ENCODE measurements at regions not wholly inside any gene's neighbourhood (a gene's known extent, or its start where the extent isn't known, plus 50 kb on each side); places are given as distances from the start of the nearest gene placed in this dataset.

GRCh38 chr16:9378876-9379275 lies 287.4 kb downstream of the HAPSTR1 start:
- Histone ChIP-seq H3K4me1 (ENCODE audit: insufficient read depth, low read length) (no peaks in the 10 kb centered on the region), H3K4me3 (ENCODE audit: low read length) (no peak overlapping the region), H3K9me3 (ENCODE audit: insufficient read depth, low read depth, low read length) (no peaks in the 10 kb centered on the region), H3K36me3 (ENCODE audit: insufficient read depth, low read length) (no peaks in the 10 kb centered on the region), H3K27ac (ENCODE audit: low read depth, low read length) (no peak overlapping the region), H3K27me3 (ENCODE audit: insufficient read depth, low read length) (no peaks in the 10 kb centered on the region), H3K9ac (ENCODE audit: low read depth, low read length) (no peak overlapping the region)
- WGBS, result 84% methylated on average over 5 of the region's 5 CpGs

GRCh38 chr16:9380221-9380620 lies 288.8 kb downstream of the HAPSTR1 start:
- Histone ChIP-seq H3K27me3 (ENCODE audit: insufficient read depth, low read length) (no peaks in the 10 kb centered on the region), H3K9ac (ENCODE audit: low read depth, low read length) (no peak overlapping the region), H3K27ac (ENCODE audit: low read depth, low read length) (no peak overlapping the region), H3K36me3 (ENCODE audit: insufficient read depth, low read length) (no peaks in the 10 kb centered on the region), H3K4me1 (ENCODE audit: insufficient read depth, low read length) (no peaks in the 10 kb centered on the region), H3K9me3 (ENCODE audit: insufficient read depth, low read depth, low read length) (no peaks in the 10 kb centered on the region), H3K4me3 (ENCODE audit: low read length) (no peak overlapping the region)
- 98% methylated on average over 3 of the region's 3 CpGs for WGBS

GRCh38 chr16:9381399-9381798 lies 290.0 kb downstream of the HAPSTR1 start:
- no peaks in the 10 kb centered on the region for H3K27me3 ChIP-seq (ENCODE audit: insufficient read depth, low read length)
- no peak overlapping the region for H3K4me3 ChIP-seq (ENCODE audit: low read length)
- H3K27ac ChIP-seq (ENCODE audit: low read depth, low read length), result no peak overlapping the region
- H3K4me1 ChIP-seq (ENCODE audit: insufficient read depth, low read length), result no peaks in the 10 kb centered on the region
- WGBS, result 95% methylated on average over 6 of the region's 6 CpGs
- H3K36me3 ChIP-seq (ENCODE audit: insufficient read depth, low read length), result no peaks in the 10 kb centered on the region
- H3K9ac ChIP-seq (ENCODE audit: low read depth, low read length), result no peak overlapping the region
- H3K9me3 ChIP-seq (ENCODE audit: insufficient read depth, low read depth, low read length), result no peaks in the 10 kb centered on the region

- no peak overlapping the region for H3K27ac ChIP-seq (ENCODE audit: low read depth, low read length)
- H3K27me3 ChIP-seq (ENCODE audit: insufficient read depth, low read length), result no peaks in the 10 kb centered on the region
- no peak overlapping the region for H3K4me3 ChIP-seq (ENCODE audit: low read length)
- no peaks in the 10 kb centered on the region for H3K4me1 ChIP-seq (ENCODE audit: insufficient read depth, low read length)
- H3K36me3 ChIP-seq (ENCODE audit: insufficient read depth, low read length), result no peaks in the 10 kb centered on the region
- H3K9me3 ChIP-seq (ENCODE audit: insufficient read depth, low read depth, low read length), result no peaks in the 10 kb centered on the region
- H3K9ac ChIP-seq (ENCODE audit: low read depth, low read length), result no peak overlapping the region
- WGBS, result 88% methylated on average over 4 of the region's 4 CpGs
Measured at GRCh38 chr16:9381905-9382304, 290.5 kb downstream of the HAPSTR1 start.

GRCh38 chr16:9383281-9383680 lies 291.8 kb downstream of the HAPSTR1 start:
- H3K9me3 ChIP-seq (ENCODE audit: insufficient read depth, low read depth, low read length), result peaks cover 7% of the 10 kb centered on the region
- H3K27ac ChIP-seq (ENCODE audit: low read depth, low read length), result no peak overlapping the region
- H3K36me3 ChIP-seq (ENCODE audit: insufficient read depth, low read length), result no peaks in the 10 kb centered on the region
- H3K9ac ChIP-seq (ENCODE audit: low read depth, low read length), result no peak overlapping the region
- H3K27me3 ChIP-seq (ENCODE audit: insufficient read depth, low read length), result no peaks in the 10 kb centered on the region
- no peaks in the 10 kb centered on the region for H3K4me1 ChIP-seq (ENCODE audit: insufficient read depth, low read length)
- 88% methylated on average over 3 of the region's 3 CpGs for WGBS
- H3K4me3 ChIP-seq (ENCODE audit: low read length), result no peak overlapping the region

- Histone ChIP-seq H3K9ac (ENCODE audit: low read depth, low read length) (no peak overlapping the region), H3K27ac (ENCODE audit: low read depth, low read length) (no peak overlapping the region), H3K4me1 (ENCODE audit: insufficient read depth, low read length) (no peaks in the 10 kb centered on the region), H3K36me3 (ENCODE audit: insufficient read depth, low read length) (no peaks in the 10 kb centered on the region), H3K9me3 (ENCODE audit: insufficient read depth, low read depth, low read length) (peaks cover 15% of the 10 kb centered on the region), H3K4me3 (ENCODE audit: low read length) (no peak overlapping the region), H3K27me3 (ENCODE audit: insufficient read depth, low read length) (no peaks in the 10 kb centered on the region)
- WGBS, result 94% methylated on average over 3 of the region's 4 CpGs
Measured at GRCh38 chr16:9384141-9384540, 292.7 kb downstream of the HAPSTR1 start.

- 96% methylated on average over 1 of the region's 1 CpG for WGBS
- no peaks in the 10 kb centered on the region for H3K27me3 ChIP-seq (ENCODE audit: insufficient read depth, low read length)
- no peaks in the 10 kb centered on the region for H3K4me1 ChIP-seq (ENCODE audit: insufficient read depth, low read length)
- H3K4me3 ChIP-seq (ENCODE audit: low read length), result no peak overlapping the region
- no peaks in the 10 kb centered on the region for H3K36me3 ChIP-seq (ENCODE audit: insufficient read depth, low read length)
- H3K9me3 ChIP-seq (ENCODE audit: insufficient read depth, low read depth, low read length), result peaks cover 18% of the 10 kb centered on the region
- H3K27ac ChIP-seq (ENCODE audit: low read depth, low read length), result no peak overlapping the region
- no peak overlapping the region for H3K9ac ChIP-seq (ENCODE audit: low read depth, low read length)
Measured at GRCh38 chr16:9389543-9390207, 298.2 kb downstream of the HAPSTR1 start.

- no peak overlapping the region for H3K4me3 ChIP-seq (ENCODE audit: low read length)
- peaks cover 13% of the 10 kb centered on the region for H3K9me3 ChIP-seq (ENCODE audit: insufficient read depth, low read depth, low read length)
- H3K9ac ChIP-seq (ENCODE audit: low read depth, low read length), result no peak overlapping the region
- no peaks in the 10 kb centered on the region for H3K4me1 ChIP-seq (ENCODE audit: insufficient read depth, low read length)
- no peak overlapping the region for H3K27ac ChIP-seq (ENCODE audit: low read depth, low read length)
- WGBS, result 79% methylated on average over 7 of the region's 7 CpGs
- H3K27me3 ChIP-seq (ENCODE audit: insufficient read depth, low read length), result no peaks in the 10 kb centered on the region
- H3K36me3 ChIP-seq (ENCODE audit: insufficient read depth, low read length), result no peaks in the 10 kb centered on the region
Measured at GRCh38 chr16:9392956-9393355, 301.5 kb downstream of the HAPSTR1 start.

GRCh38 chr16:9393591-9393990 lies 302.1 kb downstream of the HAPSTR1 start:
- H3K4me1 ChIP-seq (ENCODE audit: insufficient read depth, low read length), result no peaks in the 10 kb centered on the region
- H3K9ac ChIP-seq (ENCODE audit: low read depth, low read length), result no peak overlapping the region
- WGBS, result 79% methylated on average over 8 of the region's 8 CpGs
- H3K27ac ChIP-seq (ENCODE audit: low read depth, low read length), result no peak overlapping the region
- H3K4me3 ChIP-seq (ENCODE audit: low read length), result no peak overlapping the region
- peaks cover 8% of the 10 kb centered on the region; the same call in 1 of the 2 replicates for H3K9me3 ChIP-seq (ENCODE audit: insufficient read depth, low read depth, low read length)
- H3K36me3 ChIP-seq (ENCODE audit: insufficient read depth, low read length), result no peaks in the 10 kb centered on the region
- H3K27me3 ChIP-seq (ENCODE audit: insufficient read depth, low read length), result no peaks in the 10 kb centered on the region

- 89% methylated on average over 3 of the region's 3 CpGs for WGBS
- no peak overlapping the region for H3K9ac ChIP-seq (ENCODE audit: low read depth, low read length)
- no peak overlapping the region for H3K4me3 ChIP-seq (ENCODE audit: low read length)
- H3K9me3 ChIP-seq (ENCODE audit: insufficient read depth, low read depth, low read length), result no peaks in the 10 kb centered on the region
- no peaks in the 10 kb centered on the region for H3K36me3 ChIP-seq (ENCODE audit: insufficient read depth, low read length)
- H3K4me1 ChIP-seq (ENCODE audit: insufficient read depth, low read length), result no peaks in the 10 kb centered on the region
- H3K27me3 ChIP-seq (ENCODE audit: insufficient read depth, low read length), result no peaks in the 10 kb centered on the region
- no peak overlapping the region for H3K27ac ChIP-seq (ENCODE audit: low read depth, low read length)
Measured at GRCh38 chr16:9395958-9396359, 304.5 kb downstream of the HAPSTR1 start.

GRCh38 chr16:9399573-9399972 lies 308.1 kb downstream of the HAPSTR1 start:
- no peak overlapping the region for H3K27ac ChIP-seq (ENCODE audit: low read depth, low read length)
- WGBS, result 77% methylated on average over 8 of the region's 8 CpGs
- H3K36me3 ChIP-seq (ENCODE audit: insufficient read depth, low read length), result no peaks in the 10 kb centered on the region
- H3K4me3 ChIP-seq (ENCODE audit: low read length), result no peak overlapping the region
- H3K9me3 ChIP-seq (ENCODE audit: insufficient read depth, low read depth, low read length), result no peaks in the 10 kb centered on the region
- no peak overlapping the region for H3K9ac ChIP-seq (ENCODE audit: low read depth, low read length)
- no peaks in the 10 kb centered on the region for H3K27me3 ChIP-seq (ENCODE audit: insufficient read depth, low read length)
- no peaks in the 10 kb centered on the region for H3K4me1 ChIP-seq (ENCODE audit: insufficient read depth, low read length)

- H3K9ac ChIP-seq (ENCODE audit: low read depth, low read length), result no peak overlapping the region
- H3K27ac ChIP-seq (ENCODE audit: low read depth, low read length), result no peak overlapping the region
- no peaks in the 10 kb centered on the region for H3K36me3 ChIP-seq (ENCODE audit: insufficient read depth, low read length)
- no peaks in the 10 kb centered on the region for H3K9me3 ChIP-seq (ENCODE audit: insufficient read depth, low read depth, low read length)
- H3K4me1 ChIP-seq (ENCODE audit: insufficient read depth, low read length), result no peaks in the 10 kb centered on the region
- no peaks in the 10 kb centered on the region for H3K27me3 ChIP-seq (ENCODE audit: insufficient read depth, low read length)
- H3K4me3 ChIP-seq (ENCODE audit: low read length), result no peak overlapping the region
Measured at GRCh38 chr16:9401173-9401572, 309.7 kb downstream of the HAPSTR1 start.

Data from HUES64 (cell line).